ENCODE measurements at regions not wholly inside any gene's neighbourhood (a gene's known extent, or its start where the extent isn't known, plus 50 kb on each side); places are given as distances from the start of the nearest gene placed in this dataset.

DNA sequence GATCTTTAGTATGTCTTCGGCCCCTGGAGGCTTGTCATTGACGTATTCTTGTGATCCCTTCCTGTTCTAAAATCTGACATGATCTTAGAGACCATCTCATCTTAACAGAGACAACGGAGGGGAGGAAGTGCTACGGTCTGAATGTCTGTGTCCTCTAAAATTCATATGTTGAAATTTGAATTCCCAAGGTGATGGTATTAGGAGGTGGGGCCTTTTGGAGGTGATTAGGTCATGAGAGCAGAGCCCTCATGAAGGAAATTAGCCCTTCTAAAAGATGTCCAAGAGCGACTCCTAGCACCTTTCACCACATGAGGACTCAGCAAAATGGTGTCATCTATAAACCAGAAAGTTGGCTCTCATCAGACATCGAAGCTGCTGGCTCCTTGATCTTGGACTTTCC, 233.2 kb upstream of the CMC1 start:
- Histone ChIP-seq H3K4me3 (no peak overlapping the region), H3K36me3 (no peaks in the 10 kb centered on the region), H3K9me3 (peaks cover 0 to 3% (median 1%) of the 10 kb centered on the region in 4 donors), H3K27me3 (no peaks in the 10 kb centered on the region), H3K4me1 (no peaks in the 10 kb centered on the region), H3K27ac (no peak overlapping the region)
- 71 to 78% methylated on average over 6 of the region's 6 CpGs for WGBS, 2 donors
- DNase-seq, result no peak
- intact Hi-C loops (cut with DNase I), result no loop called here
- TF ChIP-seq, protein P1, sequence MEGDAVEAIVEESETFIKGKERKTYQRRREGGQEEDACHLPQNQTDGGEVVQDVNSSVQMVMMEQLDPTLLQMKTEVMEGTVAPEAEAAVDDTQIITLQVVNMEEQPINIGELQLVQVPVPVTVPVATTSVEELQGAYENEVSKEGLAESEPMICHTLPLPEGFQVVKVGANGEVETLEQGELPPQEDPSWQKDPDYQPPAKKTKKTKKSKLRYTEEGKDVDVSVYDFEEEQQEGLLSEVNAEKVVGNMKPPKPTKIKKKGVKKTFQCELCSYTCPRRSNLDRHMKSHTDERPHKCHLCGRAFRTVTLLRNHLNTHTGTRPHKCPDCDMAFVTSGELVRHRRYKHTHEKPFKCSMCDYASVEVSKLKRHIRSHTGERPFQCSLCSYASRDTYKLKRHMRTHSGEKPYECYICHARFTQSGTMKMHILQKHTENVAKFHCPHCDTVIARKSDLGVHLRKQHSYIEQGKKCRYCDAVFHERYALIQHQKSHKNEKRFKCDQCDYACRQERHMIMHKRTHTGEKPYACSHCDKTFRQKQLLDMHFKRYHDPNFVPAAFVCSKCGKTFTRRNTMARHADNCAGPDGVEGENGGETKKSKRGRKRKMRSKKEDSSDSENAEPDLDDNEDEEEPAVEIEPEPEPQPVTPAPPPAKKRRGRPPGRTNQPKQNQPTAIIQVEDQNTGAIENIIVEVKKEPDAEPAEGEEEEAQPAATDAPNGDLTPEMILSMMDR (IDR thresholded peaks at IDR 0.05), result no peak
- TF ChIP-seq EP300 (IDR thresholded peaks at IDR 0.05) (no peak), POLR2A (IDR thresholded peaks at IDR 0.05) (no peak), POLR2AphosphoS5 (IDR thresholded peaks at IDR 0.05) (no peak)

DNA sequence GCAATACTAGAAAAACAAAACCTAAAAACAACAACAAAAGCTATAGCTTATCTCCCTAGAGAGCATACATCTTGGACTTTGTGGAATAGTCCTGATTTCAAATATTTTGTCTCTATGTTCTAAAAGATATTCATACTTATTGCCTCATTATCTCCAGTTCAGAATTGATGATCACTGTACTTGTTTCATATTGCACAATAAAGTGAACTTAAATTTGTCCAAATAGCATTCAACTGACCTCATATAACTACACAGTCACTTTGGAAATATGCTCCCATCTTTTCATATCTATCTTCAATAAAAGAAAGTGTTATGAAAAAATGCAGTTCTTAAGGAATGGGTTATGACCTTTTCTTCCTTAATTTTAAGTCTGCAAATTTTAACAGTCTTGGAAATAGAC, 228.6 kb upstream of the CMC1 start:
- H3K36me3 ChIP-seq, result no peaks in the 10 kb centered on the region
- H3K4me1 ChIP-seq, result no peaks in the 10 kb centered on the region
- DNase-seq, result no peak
- H3K27ac ChIP-seq, result no peak overlapping the region
- no peaks in the 10 kb centered on the region for H3K27me3 ChIP-seq
- no peak overlapping the region for H3K4me3 ChIP-seq
- intact Hi-C loops (cut with DNase I), result no loop called here
- no peak for TF ChIP-seq POLR2A (IDR thresholded peaks at IDR 0.05)
- no peaks in the 10 kb centered on the region for H3K9me3 ChIP-seq

DNA sequence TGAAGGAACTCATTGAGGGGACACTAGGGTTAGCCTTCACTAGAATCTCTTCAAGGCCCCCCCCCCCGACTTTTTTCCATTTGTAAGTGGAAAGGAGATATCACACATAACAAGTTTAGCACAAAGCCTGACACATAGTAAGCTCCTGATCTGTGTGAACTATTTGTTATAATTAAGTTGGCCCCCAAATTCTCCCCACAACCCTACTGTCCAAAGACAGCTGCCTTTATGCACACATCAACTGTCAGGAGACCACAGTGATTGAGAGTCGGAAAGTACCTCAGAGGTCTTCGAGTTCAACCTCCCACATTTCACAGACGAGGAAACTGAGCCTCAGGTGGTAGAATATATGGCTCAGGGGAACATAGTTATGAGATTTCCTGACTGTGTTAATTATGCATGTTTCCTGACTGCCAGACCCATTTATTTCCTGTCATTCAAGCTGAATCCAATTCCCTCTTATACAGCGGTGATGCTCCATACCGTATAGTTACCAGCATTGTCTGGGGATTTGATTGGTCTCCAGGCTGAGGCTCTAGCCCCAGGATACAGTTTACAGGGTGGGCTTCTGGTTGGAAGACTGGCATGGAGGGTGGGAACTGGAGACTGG, 227.4 kb upstream of the CMC1 start:
- Histone ChIP-seq H3K36me3 (no peaks in the 10 kb centered on the region), H3K4me3 (no peak overlapping the region), H3K27ac (no peak overlapping the region), H3K27me3 (no peaks in the 10 kb centered on the region), H3K9me3 (no peaks in the 10 kb centered on the region), H3K4me1 (no peaks in the 10 kb centered on the region)
- no peak for DNase-seq
- WGBS, 2 donors, result 75 to 84% methylated on average over 6 of the region's 6 CpGs
- intact Hi-C loops (cut with DNase I), result no loop called here
- no peak for TF ChIP-seq POLR2AphosphoS5 (IDR thresholded peaks at IDR 0.05)
- no peak for TF ChIP-seq EP300 (IDR thresholded peaks at IDR 0.05)
- no peak for TF ChIP-seq POLR2A (IDR thresholded peaks at IDR 0.05)
- TF ChIP-seq, protein P1 (IDR thresholded peaks at IDR 0.05), result no peak

DNA sequence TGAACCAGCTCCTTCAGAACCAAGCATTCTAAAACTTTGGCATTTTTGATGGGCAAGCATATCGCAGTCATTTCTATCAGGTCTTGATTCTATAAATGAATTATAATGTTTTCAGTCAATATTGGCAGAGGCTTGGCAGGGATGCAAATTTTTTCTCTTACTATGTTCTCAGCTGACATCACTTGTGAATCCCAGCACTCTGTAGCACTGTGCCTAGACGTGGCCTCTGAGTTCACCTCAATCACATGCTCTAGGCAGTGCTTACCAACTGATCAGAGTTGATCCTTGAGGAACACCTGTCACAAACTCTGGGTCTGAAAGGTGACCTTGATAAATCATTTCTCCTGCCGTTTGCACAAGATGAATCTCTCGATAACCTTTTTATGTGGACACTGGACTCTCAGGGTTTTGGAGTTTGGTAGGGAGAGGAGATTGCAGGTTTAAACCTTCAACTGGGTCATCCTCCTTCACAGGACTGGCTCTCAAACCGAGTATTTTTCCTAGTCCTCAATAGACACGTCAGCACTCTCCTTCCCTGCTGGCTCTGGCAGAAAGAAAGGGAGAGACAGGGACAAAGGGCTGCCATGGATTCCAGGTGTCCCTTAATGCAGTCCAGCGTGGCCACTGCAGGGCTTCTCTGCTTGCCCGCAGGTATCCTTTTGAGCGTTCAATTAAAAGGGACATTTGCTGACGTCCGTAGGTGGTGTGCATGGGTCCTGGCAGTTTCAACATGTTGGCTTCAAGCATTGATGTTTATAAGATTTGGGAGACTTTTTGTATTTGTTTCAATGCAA, 222.3 kb upstream of the CMC1 start:
- Histone ChIP-seq H3K4me1 (no peaks in the 10 kb centered on the region), H3K27me3 (no peaks in the 10 kb centered on the region), H3K9me3 (no peaks in the 10 kb centered on the region), H3K27ac (no peak overlapping the region), H3K36me3 (no peaks in the 10 kb centered on the region), H3K4me3 (no peak overlapping the region)
- no peak for DNase-seq
- 86 to 87% methylated on average over 11 of the region's 11 CpGs for WGBS, 2 donors
- TF ChIP-seq POLR2A (IDR thresholded peaks at IDR 0.05), result no peak
- intact Hi-C loops (cut with DNase I), result no loop called here

DNA sequence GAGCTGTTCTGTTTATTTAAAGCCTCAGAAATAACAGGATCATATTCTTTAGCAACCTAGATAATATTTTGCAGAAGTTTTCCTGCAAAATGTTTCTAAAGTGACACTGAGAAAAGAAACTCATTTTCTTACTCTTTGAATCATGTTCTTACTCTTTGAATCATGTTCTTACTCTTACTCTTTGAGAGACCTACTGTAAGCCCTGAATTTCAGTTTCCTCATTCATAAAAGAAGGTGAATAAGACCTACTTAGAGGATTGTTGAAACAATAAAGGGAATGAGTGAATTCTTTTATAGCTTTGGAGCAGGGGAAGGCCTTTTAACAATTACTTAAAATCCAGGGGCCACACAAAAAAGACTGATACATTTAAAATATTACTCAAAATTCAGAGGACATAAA, 221.7 kb upstream of the CMC1 start:
- DNase-seq, result no peak
- H3K4me3 ChIP-seq, result no peak overlapping the region
- peaks cover 0 to 3% (median 2%) of the 10 kb centered on the region in 4 donors for H3K9me3 ChIP-seq
- no peak for TF ChIP-seq POLR2A (IDR thresholded peaks at IDR 0.05)
- TF ChIP-seq, protein P1 (IDR thresholded peaks at IDR 0.05), result no peak
- no peak overlapping the region for H3K27ac ChIP-seq
- H3K27me3 ChIP-seq, result no peaks in the 10 kb centered on the region
- H3K36me3 ChIP-seq, result no peaks in the 10 kb centered on the region
- H3K4me1 ChIP-seq, result no peaks in the 10 kb centered on the region
- intact Hi-C loops (cut with DNase I), result no loop called here

DNA sequence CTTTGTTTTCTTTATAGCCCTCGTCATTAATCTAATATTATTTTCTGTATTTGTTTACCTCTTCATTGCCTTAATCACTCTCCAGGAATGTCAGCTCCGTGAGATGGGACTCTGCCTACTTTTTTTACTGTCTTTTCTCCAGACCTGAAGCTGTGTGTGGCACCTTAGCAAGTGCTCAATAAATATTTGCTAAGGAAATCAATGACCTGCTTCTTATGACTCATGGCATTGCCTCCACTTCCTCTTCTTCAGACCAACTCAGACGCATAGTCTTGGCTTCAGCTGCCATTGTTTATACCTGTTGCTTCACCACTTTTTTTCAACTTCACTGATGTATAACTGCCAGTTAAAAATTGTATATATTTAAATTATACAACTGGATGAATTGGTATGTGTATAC, 218.5 kb upstream of the CMC1 start:
- intact Hi-C loops (cut with DNase I), result no loop called here
- no peak overlapping the region for H3K27ac ChIP-seq
- peaks cover 0 to 6% (median 3%) of the 10 kb centered on the region in 4 donors for H3K9me3 ChIP-seq
- no peaks in the 10 kb centered on the region for H3K27me3 ChIP-seq
- no peaks in the 10 kb centered on the region for H3K4me1 ChIP-seq
- WGBS, 2 donors, result 48 to 74% methylated on average over 3 of the region's 3 CpGs
- no peak for DNase-seq
- H3K4me3 ChIP-seq, result no peak overlapping the region
- no peaks in the 10 kb centered on the region for H3K36me3 ChIP-seq
- TF ChIP-seq, protein P1 (IDR thresholded peaks at IDR 0.05), result no peak
- TF ChIP-seq POLR2AphosphoS5 (IDR thresholded peaks at IDR 0.05) (no peak), POLR2A (IDR thresholded peaks at IDR 0.05) (no peak), EP300 (IDR thresholded peaks at IDR 0.05) (no peak)
